Natural killer cell (primary cell): ENCODE measurements at regions not wholly inside any gene's neighbourhood (a gene's known extent, or its start where the extent isn't known, plus 50 kb on each side); places are given as distances from the start of the nearest gene placed in this dataset.

Experiments used
- ATAC-seq, 3 donors: fragments of 150-1000 bp in 2 of 3; fragments of 200-7000 bp in 1 of 3; cut with Tn5 transposase; 1 replicate in 1 of 3; 2 replicates in 2 of 3; pipeline ENCODE4 v1.10.0; 2021; ENCODE audit warnings: mild to moderate bottlenecking in 2 of 3, moderate library complexity in 2 of 3
- DNase-seq, 2 donors: peaks; one replicate each; pipeline versions ENCODE4 v3.0.0 to v3.0.0-alpha.2; 2013 to 2021; ENCODE audit warnings: mixed read lengths in 1 of 2
- H3K27ac ChIP-seq: one replicate; pipeline ENCODE4 v1.5.1; 2013; ENCODE audit warnings: mild to moderate bottlenecking, low read length
- H3K27me3 ChIP-seq: one replicate; pipeline ENCODE4 v1.6.1; 2013; ENCODE audit warnings: low read length; ENCODE audit not compliant: control insufficient read depth, insufficient read depth
- H3K36me3 ChIP-seq: one replicate; pipeline ENCODE4 v1.6.1; 2013; ENCODE audit warnings: low read length; ENCODE audit not compliant: control insufficient read depth, insufficient read depth
- H3K4me1 ChIP-seq: one replicate; pipeline ENCODE4 v1.6.1; 2013; ENCODE audit warnings: low read length; ENCODE audit not compliant: control insufficient read depth, insufficient read depth
- H3K4me3 ChIP-seq: one replicate; pipeline ENCODE4 v1.5.1; 2013; ENCODE audit warnings: low read length
- H3K9me3 ChIP-seq: one replicate; pipeline ENCODE4 v1.6.1; 2013; ENCODE audit warnings: low read length; ENCODE audit not compliant: control insufficient read depth, insufficient read depth
- H3K27ac Mint-ChIP-seq, 2 donors: one replicate each; pipeline ENCODE4 v1.8.0; 2022; ENCODE audit warnings: mild to moderate bottlenecking in 2 of 2, mixed read lengths in 2 of 2, moderate library complexity in 1 of 2
- H3K27me3 Mint-ChIP-seq, 2 donors: one replicate each; pipeline ENCODE4 v1.8.0; 2022; ENCODE audit warnings: low read depth in 2 of 2, mixed read lengths in 2 of 2
- H3K36me3 Mint-ChIP-seq: one replicate; pipeline ENCODE4 v1.8.0; 2022; ENCODE audit warnings: mixed read lengths
- H3K4me1 Mint-ChIP-seq, 2 donors: one replicate each; pipeline ENCODE4 v1.8.0; 2022; ENCODE audit warnings: mixed read lengths in 2 of 2
- H3K4me3 Mint-ChIP-seq: one replicate; pipeline ENCODE4 v1.8.0; 2022; ENCODE audit warnings: mild to moderate bottlenecking, moderate library complexity, mixed read lengths
- H3K9me3 Mint-ChIP-seq, 2 donors: one replicate each; pipeline ENCODE4 v1.8.0; 2022; ENCODE audit warnings: mixed read lengths in 2 of 2
- WGBS: methylation state at CpG from one replicate; pipeline ENCODE4 v1.1.7; 2013; ENCODE audit warnings: missing lambda C conversion rate; ENCODE audit not compliant: insufficient coverage; 5-methylcytosine and 5-hydroxymethylcytosine counted together
- intact Hi-C: fragments of 100-400 bp; cut with micrococcal nuclease; formaldehyde crosslinking; loops from one replicate; pipeline ENCODE4 v1.14.2; 2022
- TF ChIP-seq, protein P1 (sequence below): fragments of 200-600 bp; IDR thresholded peaks from one replicate; pipeline ENCODE4 v1.8.0; 2022; ENCODE audit warnings: antibody characterized with exemption

DNA sequence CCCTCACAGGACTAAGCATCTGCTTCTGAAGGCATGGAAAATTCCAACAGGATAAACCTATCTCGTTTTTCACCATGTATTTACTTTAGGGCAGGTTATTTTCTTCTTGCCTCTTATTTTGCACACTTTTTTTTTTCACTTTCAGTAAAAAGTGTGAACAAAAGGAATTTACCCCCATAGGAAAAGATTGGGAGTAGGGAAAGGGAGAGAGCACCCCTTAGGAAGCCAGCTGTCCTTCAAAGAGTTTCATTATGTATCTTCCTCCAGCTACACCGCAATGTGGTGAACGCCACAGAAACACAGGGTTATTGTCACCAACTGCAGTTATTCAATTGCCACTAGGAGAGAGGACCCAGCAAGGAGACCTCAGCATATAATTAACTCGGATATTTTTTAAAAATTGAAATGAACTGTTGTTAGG is 286.2 kb upstream of the VRK2 start:
- Histone ChIP-seq H3K4me3 (no peak overlapping the region), H3K27me3 (no peaks in the 10 kb centered on the region), H3K4me1 (peaks cover 5% of the 10 kb centered on the region), H3K36me3 (no peaks in the 10 kb centered on the region), H3K27ac (no peak overlapping the region), H3K9me3 (no peaks in the 10 kb centered on the region)
- Mint-ChIP-seq H3K9me3 (no peaks in the 10 kb centered on the region), H3K27me3 (no peaks in the 10 kb centered on the region), H3K4me3 (no peak overlapping the region), H3K27ac (no peak overlapping the region), H3K4me1 (peaks cover 0 to 11% of the 10 kb centered on the region in 2 donors), H3K36me3 (no peaks in the 10 kb centered on the region)
- intact Hi-C loops, result no loop called here
- no peak for ATAC-seq
- 42% methylated on average over 3 of the region's 4 CpGs for WGBS
- TF ChIP-seq, protein P1, sequence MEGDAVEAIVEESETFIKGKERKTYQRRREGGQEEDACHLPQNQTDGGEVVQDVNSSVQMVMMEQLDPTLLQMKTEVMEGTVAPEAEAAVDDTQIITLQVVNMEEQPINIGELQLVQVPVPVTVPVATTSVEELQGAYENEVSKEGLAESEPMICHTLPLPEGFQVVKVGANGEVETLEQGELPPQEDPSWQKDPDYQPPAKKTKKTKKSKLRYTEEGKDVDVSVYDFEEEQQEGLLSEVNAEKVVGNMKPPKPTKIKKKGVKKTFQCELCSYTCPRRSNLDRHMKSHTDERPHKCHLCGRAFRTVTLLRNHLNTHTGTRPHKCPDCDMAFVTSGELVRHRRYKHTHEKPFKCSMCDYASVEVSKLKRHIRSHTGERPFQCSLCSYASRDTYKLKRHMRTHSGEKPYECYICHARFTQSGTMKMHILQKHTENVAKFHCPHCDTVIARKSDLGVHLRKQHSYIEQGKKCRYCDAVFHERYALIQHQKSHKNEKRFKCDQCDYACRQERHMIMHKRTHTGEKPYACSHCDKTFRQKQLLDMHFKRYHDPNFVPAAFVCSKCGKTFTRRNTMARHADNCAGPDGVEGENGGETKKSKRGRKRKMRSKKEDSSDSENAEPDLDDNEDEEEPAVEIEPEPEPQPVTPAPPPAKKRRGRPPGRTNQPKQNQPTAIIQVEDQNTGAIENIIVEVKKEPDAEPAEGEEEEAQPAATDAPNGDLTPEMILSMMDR, result no peak
- no peak for DNase-seq

DNA sequence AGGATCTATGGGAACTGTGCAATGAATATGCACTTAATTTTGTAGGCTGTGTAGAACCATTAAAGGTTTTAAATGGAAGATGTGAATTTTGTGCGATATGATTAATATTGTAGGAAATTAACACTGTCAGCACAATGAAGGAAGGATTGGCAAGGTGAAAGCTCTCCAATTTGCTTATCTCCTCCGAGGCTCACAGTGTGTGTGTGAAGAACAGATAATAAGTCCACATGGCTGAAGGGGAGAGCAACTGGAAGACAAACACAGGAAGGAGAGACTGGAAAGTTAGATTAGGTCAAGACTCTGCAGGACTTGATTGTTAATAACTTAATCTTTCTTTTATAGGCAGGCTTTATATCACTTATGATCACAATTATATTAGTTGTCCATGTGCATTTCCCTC is 269.7 kb upstream of the VRK2 start:
- no peaks in the 10 kb centered on the region for H3K36me3 ChIP-seq
- no peak overlapping the region for H3K27ac ChIP-seq
- no peak overlapping the region for H3K27ac Mint-ChIP-seq
- H3K4me1 Mint-ChIP-seq, result no peaks in the 10 kb centered on the region
- no peaks in the 10 kb centered on the region for H3K9me3 Mint-ChIP-seq
- DNase-seq, result no peak
- H3K27me3 Mint-ChIP-seq, result no peaks in the 10 kb centered on the region
- H3K4me3 Mint-ChIP-seq, result no peak overlapping the region
- WGBS, result 74% methylated on average over 2 of the region's 2 CpGs
- TF ChIP-seq, protein P1, result no peak
- H3K4me3 ChIP-seq, result no peak overlapping the region
- intact Hi-C loops, result no loop called here
- H3K4me1 ChIP-seq, result no peaks in the 10 kb centered on the region
- ATAC-seq, result no peak
- H3K9me3 ChIP-seq, result no peaks in the 10 kb centered on the region
- H3K36me3 Mint-ChIP-seq, result no peaks in the 10 kb centered on the region
- no peaks in the 10 kb centered on the region for H3K27me3 ChIP-seq

DNA sequence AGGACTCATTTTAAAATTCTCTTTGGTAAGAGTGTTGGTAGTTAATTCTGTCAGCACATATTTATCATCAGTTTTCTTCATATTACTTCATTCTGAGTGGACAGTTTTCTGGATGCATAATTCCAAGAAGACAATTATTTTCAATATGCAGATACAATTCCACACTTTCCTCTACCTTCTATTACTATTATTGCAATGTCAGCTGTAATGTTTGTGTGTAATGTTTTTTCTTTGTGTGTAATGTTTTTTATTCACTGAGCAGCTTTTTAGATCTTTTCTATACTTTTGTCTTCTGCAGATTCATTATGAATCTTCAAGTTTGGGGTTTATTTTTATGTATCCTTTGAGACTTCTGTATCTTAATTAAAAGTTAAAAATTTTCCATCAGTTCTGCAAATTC is 264.0 kb upstream of the VRK2 start:
- DNase-seq (no peak), ATAC-seq (no peak)
- Mint-ChIP-seq H3K36me3 (no peaks in the 10 kb centered on the region), H3K4me3 (no peak overlapping the region), H3K9me3 (peaks cover 0 to 2% of the 10 kb centered on the region in 2 donors), H3K27ac (no peak overlapping the region), H3K4me1 (no peaks in the 10 kb centered on the region), H3K27me3 (no peaks in the 10 kb centered on the region)
- Histone ChIP-seq H3K27ac (no peak overlapping the region), H3K36me3 (no peaks in the 10 kb centered on the region), H3K27me3 (no peaks in the 10 kb centered on the region), H3K9me3 (no peaks in the 10 kb centered on the region), H3K4me1 (no peaks in the 10 kb centered on the region), H3K4me3 (no peak overlapping the region)
- TF ChIP-seq, protein P1, result no peak
- intact Hi-C loops, result no loop called here

DNA sequence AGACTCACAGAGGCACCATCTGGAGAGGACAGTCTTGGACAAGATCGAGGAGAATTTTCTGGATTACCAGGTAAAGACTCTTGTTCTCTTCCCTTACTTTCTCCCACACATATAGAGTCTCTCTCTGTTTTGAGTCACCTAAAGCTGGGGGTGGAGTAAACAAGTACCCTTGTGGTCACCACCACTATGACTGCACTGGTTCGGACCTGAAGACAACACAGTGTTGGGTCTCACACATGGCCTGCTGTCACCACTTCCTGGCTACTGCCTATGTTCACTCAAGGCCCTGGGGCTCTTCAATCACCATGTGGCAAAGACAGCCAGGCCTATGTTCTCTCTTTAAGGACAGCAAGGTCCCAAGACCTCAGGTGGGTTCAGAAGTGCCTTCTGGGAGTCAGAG is 253.3 kb upstream of the VRK2 start:
- Histone ChIP-seq H3K9me3 (peaks cover 11% of the 10 kb centered on the region), H3K27ac (no peak overlapping the region), H3K4me1 (no peaks in the 10 kb centered on the region), H3K36me3 (no peaks in the 10 kb centered on the region), H3K4me3 (no peak overlapping the region), H3K27me3 (no peaks in the 10 kb centered on the region)
- ATAC-seq (no peak), DNase-seq (no peak)
- H3K9me3 Mint-ChIP-seq, result peaks cover 12 to 13% of the 10 kb centered on the region in 2 donors
- H3K4me1 Mint-ChIP-seq, result no peaks in the 10 kb centered on the region
- peaks cover 4% of the 10 kb centered on the region for H3K36me3 Mint-ChIP-seq
- H3K4me3 Mint-ChIP-seq, result no peak overlapping the region
- TF ChIP-seq, protein P1, result no peak
- H3K27me3 Mint-ChIP-seq, result no peaks in the 10 kb centered on the region
- no peak overlapping the region for H3K27ac Mint-ChIP-seq
- intact Hi-C loops, result no loop called here
- WGBS, result 82% methylated on average over 2 of the region's 2 CpGs
